OCI-LY3 (cell line): ENCODE measurements at regions not wholly inside any gene's neighbourhood (a gene's known extent, or its start where the extent isn't known, plus 50 kb on each side); places are given as distances from the start of the nearest gene placed in this dataset.

Experiments
- CTCF ChIP-seq: fragments of 200-600, 300-600 bp; sonication (generic); IDR thresholded peaks from 2 replicates; pipeline ENCODE4 v1.5.1; 2014; ENCODE audit warnings: antibody characterized with exemption, low read length, low read depth
- EZH2phosphoT487 ChIP-seq: fragments of 200-600 bp; shearing (Covaris generic); IDR thresholded peaks from 2 replicates; pipeline ENCODE4 v1.6.1; 2018; ENCODE audit warnings: antibody characterized with exemption, mixed run types, low read depth

- no peak for TF ChIP-seq CTCF
- TF ChIP-seq EZH2phosphoT487, result no peak
Observed at GRCh38 chr13:59463023-59463422, 700.7 kb downstream of the DIAPH3 start.
